Breast epithelium (tissue), 4 donors: ENCODE measurements at regions not wholly inside any gene's neighbourhood (a gene's known extent, or its start where the extent isn't known, plus 50 kb on each side); places are given as distances from the start of the nearest gene placed in this dataset.

ENCODE experiments used
- DNase-seq, 2 donors: peaks; one replicate each; pipeline ENCODE4 v3.0.0-alpha.2; 2019; ENCODE audit warnings: low spot score in 2 of 2
- H3K27ac ChIP-seq, 2 donors: fragments of 200-600 bp; sonication (generic) in 1 of 2; one replicate each; pipeline ENCODE4 v1.5.1; 2016 to 2019; ENCODE audit warnings: mild to moderate bottlenecking in 1 of 2
- H3K27me3 ChIP-seq, 2 donors: fragments of 200-600 bp; sonication (generic) in 1 of 2; one replicate each; pipeline versions ENCODE4 v1.5.1 to v1.6.0; 2017 to 2019; ENCODE audit warnings: control low read depth in 1 of 2, mild to moderate bottlenecking in 1 of 2
- H3K36me3 ChIP-seq: fragments of 200-600 bp; one replicate; pipeline ENCODE4 v1.5.1; 2019
- H3K4me1 ChIP-seq, 2 donors: fragments of 200-600 bp; sonication (generic); one replicate each; pipeline ENCODE4 v1.5.1; 2016 to 2019; ENCODE audit warnings: control low read depth in 1 of 2
- H3K4me3 ChIP-seq, 3 donors: fragments of 200-600 bp; sonication (generic); 1 replicate in 2 of 3; 2 replicates in 1 of 3; pipeline ENCODE4 v1.5.1; 2016 to 2019; ENCODE audit warnings: mild to moderate bottlenecking in 3 of 3, moderate library complexity in 2 of 3
- H3K9me3 ChIP-seq, 2 donors: fragments of 200-600 bp; sonication (generic) in 1 of 2; one replicate each; pipeline ENCODE4 v1.5.1; 2016 to 2019; ENCODE audit warnings: control low read depth in 1 of 2
- POLR2A ChIP-seq: fragments of 450-650 bp; IDR thresholded peaks from one replicate; pipeline ENCODE4 v1.6.1; 2016; ENCODE audit warnings: antibody characterized with exemption, mild to moderate bottlenecking, moderate library complexity
- POLR2AphosphoS5 ChIP-seq, 3 donors: sonication (generic); formaldehyde crosslinking; IDR thresholded peaks; one replicate each; pipeline ENCODE4 v1.6.1; 2017; ENCODE audit warnings: antibody characterized with exemption in 3 of 3
- intact Hi-C: fragments of 100-400 bp; cut with DNase I; formaldehyde crosslinking; loops from one replicate; pipeline ENCODE4 v1.15.1; 2023; ENCODE audit warnings: low total_unique reads
- TF ChIP-seq, protein P1 (sequence below), 3 donors: fragments of 450-650 bp; IDR thresholded peaks; one replicate each; pipeline ENCODE4 v1.5.1; 2016 to 2017; ENCODE audit warnings: antibody characterized with exemption in 3 of 3, mild to moderate bottlenecking in 3 of 3, moderate library complexity in 3 of 3

DNA sequence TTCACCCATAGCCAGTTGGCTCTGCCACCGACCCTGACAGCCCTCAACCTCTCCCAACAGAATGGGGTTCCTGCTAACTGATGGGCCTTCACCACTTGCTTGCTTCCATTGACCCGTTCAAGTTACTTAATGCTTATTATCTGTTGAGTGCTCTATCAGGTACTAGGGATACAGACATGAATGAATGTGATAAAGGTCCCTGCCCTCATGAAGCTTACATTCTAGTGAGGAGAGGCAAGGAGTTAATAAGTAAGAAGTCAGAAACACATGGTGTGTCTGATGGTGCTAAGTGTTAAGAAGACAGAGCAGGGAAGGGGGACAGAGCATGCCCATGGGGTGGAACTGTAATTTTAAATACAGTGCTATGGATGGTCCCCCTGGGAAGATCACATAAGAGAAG is 107.5 kb upstream of the JUN start:
- H3K4me3 ChIP-seq: no peak overlapping the region
- no peaks in the 10 kb centered on the region for H3K4me1 ChIP-seq
- H3K27me3 ChIP-seq: no peaks in the 10 kb centered on the region
- DNase-seq: no peak
- H3K9me3 ChIP-seq: no peaks in the 10 kb centered on the region
- H3K36me3 ChIP-seq: no peaks in the 10 kb centered on the region
- no peak overlapping the region for H3K27ac ChIP-seq
- intact Hi-C loops: no loop called here
- TF ChIP-seq POLR2A (no peak), POLR2AphosphoS5 (IDR thresholded peaks at IDR 0.05) (no peak)
- TF ChIP-seq, protein P1, sequence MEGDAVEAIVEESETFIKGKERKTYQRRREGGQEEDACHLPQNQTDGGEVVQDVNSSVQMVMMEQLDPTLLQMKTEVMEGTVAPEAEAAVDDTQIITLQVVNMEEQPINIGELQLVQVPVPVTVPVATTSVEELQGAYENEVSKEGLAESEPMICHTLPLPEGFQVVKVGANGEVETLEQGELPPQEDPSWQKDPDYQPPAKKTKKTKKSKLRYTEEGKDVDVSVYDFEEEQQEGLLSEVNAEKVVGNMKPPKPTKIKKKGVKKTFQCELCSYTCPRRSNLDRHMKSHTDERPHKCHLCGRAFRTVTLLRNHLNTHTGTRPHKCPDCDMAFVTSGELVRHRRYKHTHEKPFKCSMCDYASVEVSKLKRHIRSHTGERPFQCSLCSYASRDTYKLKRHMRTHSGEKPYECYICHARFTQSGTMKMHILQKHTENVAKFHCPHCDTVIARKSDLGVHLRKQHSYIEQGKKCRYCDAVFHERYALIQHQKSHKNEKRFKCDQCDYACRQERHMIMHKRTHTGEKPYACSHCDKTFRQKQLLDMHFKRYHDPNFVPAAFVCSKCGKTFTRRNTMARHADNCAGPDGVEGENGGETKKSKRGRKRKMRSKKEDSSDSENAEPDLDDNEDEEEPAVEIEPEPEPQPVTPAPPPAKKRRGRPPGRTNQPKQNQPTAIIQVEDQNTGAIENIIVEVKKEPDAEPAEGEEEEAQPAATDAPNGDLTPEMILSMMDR (IDR thresholded peaks at IDR 0.05): no peak

DNA sequence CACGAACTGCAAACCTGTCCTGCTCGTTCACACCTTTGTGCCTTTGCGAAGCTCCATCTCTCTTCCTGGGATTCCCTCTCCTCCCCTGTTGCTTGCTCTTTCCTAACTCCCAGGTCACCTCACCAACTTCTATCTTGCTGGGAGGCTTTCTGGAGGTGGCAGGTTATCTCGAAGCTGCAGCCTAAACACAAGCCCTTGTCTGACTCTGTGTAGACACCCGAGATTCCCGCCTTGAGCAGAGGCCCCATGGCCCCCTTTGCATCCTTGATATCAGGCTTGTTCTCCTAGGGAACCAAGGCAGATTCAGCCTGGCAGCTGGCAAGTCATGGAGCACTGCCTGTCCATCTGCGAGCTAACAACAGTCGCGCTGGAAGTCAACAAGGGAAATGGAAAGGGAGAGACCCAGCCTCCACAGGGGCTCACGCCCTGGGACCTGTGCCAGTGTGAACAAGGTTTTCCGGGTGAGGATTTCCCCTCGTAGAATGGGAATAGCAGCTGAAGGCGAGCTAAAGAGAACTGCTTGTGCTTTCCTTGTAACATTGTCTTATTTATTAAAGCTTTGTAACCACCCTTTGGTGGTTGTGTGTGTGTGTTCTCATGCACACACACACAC is 109.5 kb upstream of the JUN start:
- intact Hi-C loops: no loop called here
- Histone ChIP-seq H3K4me3 (no peak overlapping the region), H3K36me3 (no peaks in the 10 kb centered on the region), H3K27me3 (no peaks in the 10 kb centered on the region), H3K9me3 (no peaks in the 10 kb centered on the region), H3K27ac (peak overlapping the region in 1 of 2 donors; percentile 59), H3K4me1 (no peaks in the 10 kb centered on the region)
- no peak for DNase-seq
- TF ChIP-seq POLR2A (no peak), POLR2AphosphoS5 (IDR thresholded peaks at IDR 0.05) (peak in 1 of 3 donors; percentile 40)
- TF ChIP-seq, protein P1 (IDR thresholded peaks at IDR 0.05): no peak

DNA sequence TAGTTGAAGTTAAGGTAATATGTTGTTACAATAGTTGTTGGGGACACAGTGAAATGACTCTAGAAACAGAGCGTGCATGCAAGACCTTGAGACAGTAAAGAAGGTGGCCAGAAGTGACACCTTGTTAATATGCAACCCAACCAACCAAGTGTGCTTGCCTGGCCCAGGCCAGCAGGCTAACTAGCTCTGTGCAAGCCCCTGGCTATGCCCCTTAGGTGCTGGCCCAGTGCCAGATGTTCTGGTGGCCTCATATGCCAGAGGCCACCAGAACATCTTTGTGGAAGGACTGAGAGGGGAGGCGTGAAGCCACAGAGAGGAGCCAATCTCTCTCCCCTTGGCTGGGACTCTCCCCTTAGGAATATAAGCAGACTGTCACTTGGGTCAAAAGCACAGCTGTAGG is 111.2 kb upstream of the JUN start:
- Histone ChIP-seq H3K27ac (peak overlapping the region in 1 of 2 donors; percentile 23), H3K4me3 (no peak overlapping the region), H3K9me3 (no peaks in the 10 kb centered on the region), H3K27me3 (no peaks in the 10 kb centered on the region), H3K36me3 (no peaks in the 10 kb centered on the region), H3K4me1 (no peaks in the 10 kb centered on the region)
- intact Hi-C loops: no loop called here
- no peak for TF ChIP-seq POLR2AphosphoS5 (IDR thresholded peaks at IDR 0.05)
- TF ChIP-seq POLR2A: no peak
- TF ChIP-seq, protein P1 (IDR thresholded peaks at IDR 0.05): no peak
- no peak for DNase-seq

DNA sequence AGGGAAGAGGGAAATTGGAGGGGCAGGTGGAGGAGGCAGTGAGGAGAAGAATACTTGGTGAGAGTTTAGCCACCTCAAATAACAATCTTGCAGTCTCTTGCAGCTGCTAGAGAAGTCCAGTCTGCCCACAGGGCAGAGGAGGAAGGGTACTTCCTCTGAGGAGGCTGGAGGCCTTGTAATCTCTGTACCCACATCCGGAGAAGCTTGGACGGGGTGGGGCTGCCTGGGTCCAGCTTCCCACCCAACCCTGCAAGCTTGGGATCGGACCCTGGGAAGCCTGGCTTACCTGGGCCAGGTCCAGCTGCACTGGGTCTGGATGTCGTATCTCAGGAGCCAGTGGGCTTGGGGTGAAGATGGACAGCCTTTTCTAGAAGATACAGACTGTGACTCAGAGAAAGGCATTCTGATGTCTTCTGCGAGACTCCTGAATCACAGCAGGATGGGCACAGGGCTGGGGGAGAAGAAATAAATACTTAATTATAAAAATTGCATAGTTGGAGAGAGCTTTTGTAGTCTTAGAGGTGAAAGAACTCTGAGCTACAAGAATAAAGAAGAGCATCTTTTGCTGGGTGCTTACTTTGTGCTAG is 111.8 kb upstream of the JUN start:
- Histone ChIP-seq H3K36me3 (no peaks in the 10 kb centered on the region), H3K27ac (peak overlapping the region in 1 of 2 donors; percentile 35), H3K4me1 (no peaks in the 10 kb centered on the region), H3K4me3 (no peak overlapping the region), H3K9me3 (no peaks in the 10 kb centered on the region), H3K27me3 (no peaks in the 10 kb centered on the region)
- intact Hi-C loops: no loop called here
- TF ChIP-seq POLR2AphosphoS5 (IDR thresholded peaks at IDR 0.05) (no peak), POLR2A (no peak)
- TF ChIP-seq, protein P1 (IDR thresholded peaks at IDR 0.05): no peak
- no peak for DNase-seq

DNA sequence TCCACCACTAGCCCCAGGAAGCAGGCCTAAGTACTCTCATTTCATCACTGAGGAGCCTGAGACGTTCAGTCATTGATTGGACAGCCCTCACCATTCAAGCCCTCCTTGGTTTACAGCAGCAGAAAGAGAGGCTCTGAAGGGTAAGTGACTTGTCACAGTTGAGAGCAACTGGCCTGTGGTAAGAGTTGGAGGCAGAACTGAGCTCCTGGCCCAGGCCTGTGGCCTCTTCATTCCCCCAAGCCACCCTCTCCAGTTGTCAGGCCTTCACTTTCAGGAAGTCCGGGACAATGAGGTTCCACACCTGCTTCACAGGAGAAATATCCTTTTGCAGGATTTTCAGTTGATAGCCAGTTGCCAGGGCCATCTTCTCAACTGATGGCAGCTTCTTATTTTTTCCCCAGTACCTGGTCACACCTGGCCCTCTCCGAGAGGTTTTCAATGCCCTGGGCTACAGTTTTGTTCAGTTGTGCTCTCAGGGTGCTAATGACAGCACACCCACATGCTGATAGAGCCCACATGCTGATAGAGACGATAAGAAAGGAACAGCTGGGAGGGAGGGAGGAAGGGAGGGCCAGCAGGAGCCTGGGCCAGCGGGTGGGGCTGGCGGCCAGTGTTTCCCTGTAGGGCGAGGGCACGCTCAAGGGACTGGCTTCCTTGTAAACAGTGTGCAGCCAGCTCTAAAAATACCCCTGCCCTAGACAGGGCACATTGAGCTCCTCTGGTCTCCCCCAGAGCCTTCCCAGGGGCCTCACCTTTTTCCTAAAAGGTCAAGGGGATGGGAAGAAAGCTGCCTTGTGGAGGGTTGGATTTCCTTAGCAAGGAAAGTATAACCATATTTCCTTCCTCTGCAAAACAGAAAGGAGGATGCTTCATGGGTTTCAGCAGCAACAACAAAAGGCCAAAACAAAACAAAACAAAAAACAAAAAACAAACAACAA is 112.7 kb upstream of the JUN start:
- H3K9me3 ChIP-seq: no peaks in the 10 kb centered on the region
- TF ChIP-seq POLR2AphosphoS5 (IDR thresholded peaks at IDR 0.05): no peak
- no peaks in the 10 kb centered on the region for H3K36me3 ChIP-seq
- H3K27me3 ChIP-seq: no peaks in the 10 kb centered on the region
- DNase-seq: no peak
- H3K4me1 ChIP-seq: no peaks in the 10 kb centered on the region
- peak overlapping the region in 1 of 2 donors; percentile 35 for H3K27ac ChIP-seq
- intact Hi-C loops: no loop called here
- H3K4me3 ChIP-seq: no peak overlapping the region
